ENCODE measurements at regions not wholly inside any gene's neighbourhood (a gene's known extent, or its start where the extent isn't known, plus 50 kb on each side); places are given as distances from the start of the nearest gene placed in this dataset.

- Histone ChIP-seq H3K9me3 (replicated peaks; ENCODE audit: control insufficient read depth, insufficient read depth, low read length) (no peaks in the 10 kb centered on the region; the same call in 2 of the 3 replicates), H3K36me3 (ENCODE audit: control insufficient read depth in 2 of 2, insufficient read depth in 2 of 2, low read length in 1 of 2) (no peaks in the 10 kb centered on the region), H3K27me3 (replicated peaks in 1 of 2; ENCODE audit: control insufficient read depth in 2 of 2, insufficient read depth in 2 of 2, low read length in 1 of 2) (no peaks in the 10 kb centered on the region), H3K4me3 (no peak overlapping the region), H3K27ac (ENCODE audit: control insufficient read depth, insufficient read depth) (no peak overlapping the region), H3K79me2 (ENCODE audit: control insufficient read depth, insufficient read depth, low read length) (no peaks in the 10 kb centered on the region), H3K4me1 (ENCODE audit: control insufficient read depth, insufficient read depth, low read length) (no peaks in the 10 kb centered on the region), H2AFZ (ENCODE audit: control insufficient read depth, low read depth, low read length) (no peak overlapping the region), H3K4me2 (ENCODE audit: control insufficient read depth, insufficient read depth) (no peak overlapping the region), H3K9ac (ENCODE audit: control insufficient read depth, insufficient read depth, low read length) (no peak overlapping the region), H4K20me1 (ENCODE audit: control insufficient read depth, insufficient read depth) (no peaks in the 10 kb centered on the region)
- ATAC-seq (no peak), DNase-seq (ENCODE audit: low read depth, low spot score) (no peak), FAIRE-seq (no peak)
- ChIA-PET RAD21 (ENCODE audit: unreplicated experiment) (no interaction called here), POLR2A (no interaction called here), SMC1A (ENCODE audit: uncharacterized antibody, unreplicated experiment) (no interaction called here), CTCF (no interaction called here)
- TF ChIP-seq EED (IDR thresholded peaks at IDR 0.05; ENCODE audit: low read depth), result no peak
- TF ChIP-seq EP300 (IDR thresholded peaks at IDR 0.05; ENCODE audit: borderline replicate concordance in 1 of 2, control insufficient read depth in 1 of 2, low read depth in 2 of 2, low read length in 2 of 2), result no peak
- TF ChIP-seq NRF1 (conservative IDR thresholded peaks at IDR 0.05; ENCODE audit: low read depth, low read length), result no peak
- TF ChIP-seq SMAD5 (IDR thresholded peaks at IDR 0.05; ENCODE audit: low read depth), result no peak
- TF ChIP-seq CEBPZ (IDR thresholded peaks at IDR 0.05; ENCODE audit: low read depth, low read length), result no peak
- TF ChIP-seq, protein P1, sequence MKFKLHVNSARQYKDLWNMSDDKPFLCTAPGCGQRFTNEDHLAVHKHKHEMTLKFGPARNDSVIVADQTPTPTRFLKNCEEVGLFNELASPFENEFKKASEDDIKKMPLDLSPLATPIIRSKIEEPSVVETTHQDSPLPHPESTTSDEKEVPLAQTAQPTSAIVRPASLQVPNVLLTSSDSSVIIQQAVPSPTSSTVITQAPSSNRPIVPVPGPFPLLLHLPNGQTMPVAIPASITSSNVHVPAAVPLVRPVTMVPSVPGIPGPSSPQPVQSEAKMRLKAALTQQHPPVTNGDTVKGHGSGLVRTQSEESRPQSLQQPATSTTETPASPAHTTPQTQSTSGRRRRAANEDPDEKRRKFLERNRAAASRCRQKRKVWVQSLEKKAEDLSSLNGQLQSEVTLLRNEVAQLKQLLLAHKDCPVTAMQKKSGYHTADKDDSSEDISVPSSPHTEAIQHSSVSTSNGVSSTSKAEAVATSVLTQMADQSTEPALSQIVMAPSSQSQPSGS (IDR thresholded peaks at IDR 0.05; ENCODE audit: low read length), result no peak
- TF ChIP-seq CEBPB (IDR thresholded peaks at IDR 0.05; ENCODE audit: borderline replicate concordance in 1 of 2, low read depth in 2 of 2, low read length in 2 of 2), result no peak
- no peak for TF ChIP-seq NFXL1 (IDR thresholded peaks at IDR 0.05; ENCODE audit: borderline replicate concordance)
- TF ChIP-seq HCFC1 (IDR thresholded peaks at IDR 0.05; ENCODE audit: low read length), result no peak
- no peak for TF ChIP-seq RBBP5 (conservative IDR thresholded peaks at IDR 0.05)
- TF ChIP-seq SIN3A (IDR thresholded peaks at IDR 0.05; ENCODE audit: low read depth, low read length), result no peak
- no peak for TF ChIP-seq FOS (IDR thresholded peaks at IDR 0.05; ENCODE audit: borderline replicate concordance, extremely low read depth, insufficient read length)
- in situ Hi-C loops (cut with MboI) (no loop called here), intact Hi-C loops (cut with micrococcal nuclease; ENCODE audit: unreplicated experiment) (no loop called here)
- no TSS peak for BruUV-seq (replicated peaks)
These were observed 2015.4 kb upstream of the WWC1 start for GRCh38 chr5:166276006-166276405.

All from GM12878 (cell line).